ENCODE measurements at regions not wholly inside any gene's neighbourhood (a gene's known extent, or its start where the extent isn't known, plus 50 kb on each side); places are given as distances from the start of the nearest gene placed in this dataset.

- no peak for DNase-seq (ENCODE audit: low spot score)
Measured at GRCh38 chr7:153835712-153836265, 216.4 kb upstream of the DPP6 start.

- no peak for DNase-seq (ENCODE audit: low spot score)
Measured at GRCh38 chr7:153838591-153838990, 213.6 kb upstream of the DPP6 start.

- no peak for DNase-seq (ENCODE audit: low spot score)
Measured at GRCh38 chr7:153840861-153841260, 211.3 kb upstream of the DPP6 start.

- DNase-seq (ENCODE audit: low spot score) = no peak
Measured at GRCh38 chr7:153847828-153848227, 204.4 kb upstream of the DPP6 start.

GRCh38 chr7:153852261-153852660, 199.9 kb upstream of the DPP6 start:
- no peak for DNase-seq (ENCODE audit: low spot score)

- no peak for DNase-seq (ENCODE audit: low spot score)
Measured at GRCh38 chr7:153858355-153858754, 193.8 kb upstream of the DPP6 start.

- DNase-seq (ENCODE audit: low spot score) = no peak
Measured at GRCh38 chr7:153859239-153859638, 193.0 kb upstream of the DPP6 start.

- DNase-seq (ENCODE audit: low spot score) = no peak
Measured at GRCh38 chr7:153886506-153887441, 165.4 kb upstream of the DPP6 start.

- no peak for DNase-seq (ENCODE audit: low spot score)
Measured at GRCh38 chr7:153887749-153888569, 164.2 kb upstream of the DPP6 start.

GRCh38 chr7:153891990-153892389, 160.2 kb upstream of the DPP6 start:
- no peak for DNase-seq (ENCODE audit: low spot score)

GRCh38 chr7:153902862-153903261, 149.3 kb upstream of the DPP6 start:
- DNase-seq (ENCODE audit: low spot score) = no peak

- DNase-seq (ENCODE audit: low spot score) = no peak
Measured at GRCh38 chr7:153912211-153912610, 140.0 kb upstream of the DPP6 start.

- DNase-seq (ENCODE audit: low spot score) = no peak
Measured at GRCh38 chr7:153920126-153920525, 132.1 kb upstream of the DPP6 start.

- no peak for DNase-seq (ENCODE audit: low spot score)
Measured at GRCh38 chr7:153920897-153921296, 131.3 kb upstream of the DPP6 start.

- no peak for DNase-seq (ENCODE audit: low spot score)
Measured at GRCh38 chr7:153921408-153921807, 130.8 kb upstream of the DPP6 start.

GRCh38 chr7:153930696-153931095, 121.5 kb upstream of the DPP6 start:
- DNase-seq (ENCODE audit: low spot score) = no peak

- no peak for DNase-seq (ENCODE audit: low spot score)
Measured at GRCh38 chr7:153934048-153934447, 118.2 kb upstream of the DPP6 start.

GRCh38 chr7:153934629-153935028, 117.6 kb upstream of the DPP6 start:
- no peak for DNase-seq (ENCODE audit: low spot score)

GRCh38 chr7:153935095-153935494, 117.1 kb upstream of the DPP6 start:
- no peak for DNase-seq (ENCODE audit: low spot score)

- DNase-seq (ENCODE audit: low spot score) = no peak
Measured at GRCh38 chr7:153938451-153938850, 113.7 kb upstream of the DPP6 start.

- DNase-seq (ENCODE audit: low spot score) = no peak
Measured at GRCh38 chr7:153939177-153939576, 113.0 kb upstream of the DPP6 start.

GRCh38 chr7:153939654-153940053, 112.5 kb upstream of the DPP6 start:
- no peak for DNase-seq (ENCODE audit: low spot score)

GRCh38 chr7:153941061-153941460, 111.1 kb upstream of the DPP6 start:
- no peak for DNase-seq (ENCODE audit: low spot score)

All from AG20443 (cell line).